NCI-H1092 (cell line): ENCODE measurements at regions not wholly inside any gene's neighbourhood (a gene's known extent, or its start where the extent isn't known, plus 50 kb on each side); places are given as distances from the start of the nearest gene placed in this dataset.
A peak's percentile ranks its signal among the peaks of the same experiment; 100 is the strongest.
"Not testable (repeated sequence)": the region's sequence is repeated elsewhere in the genome, so short reads cannot be mapped to it uniquely, and the experiment has no call there.

Source experiments
- DNase-seq: peaks from one replicate; lab custom pipeline; 2025; lab: John Stamatoyannopoulos, UW

GRCh38 chr16:14002416-14002990, 68.6 kb upstream of the MRTFB start:
- no peak for DNase-seq

DNA sequence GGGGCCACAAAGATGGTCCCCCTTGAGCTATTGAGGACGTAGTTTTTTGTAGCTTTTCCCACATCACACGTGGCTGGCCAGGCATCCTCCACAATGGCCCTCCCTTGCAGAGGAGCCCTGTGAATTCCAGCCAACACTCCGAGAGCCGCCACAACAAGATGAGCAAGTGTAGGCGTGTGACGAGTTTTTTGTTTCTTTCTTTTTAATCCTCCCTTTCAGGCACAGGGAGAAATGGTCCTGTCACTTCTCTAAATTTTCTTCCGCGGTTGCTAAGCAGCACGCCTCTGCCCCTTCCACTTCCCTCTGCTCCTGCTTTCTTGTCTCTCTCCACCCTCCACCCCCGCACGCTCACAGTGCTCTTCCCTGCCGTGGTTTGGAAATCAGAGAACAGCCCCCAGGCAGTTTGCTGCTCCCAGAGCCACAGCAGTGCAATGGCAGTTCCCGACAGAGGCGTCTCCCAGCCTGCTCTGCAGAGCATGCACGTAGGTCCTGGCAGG, 68.0 kb upstream of the MRTFB start:
- no peak for DNase-seq

DNA sequence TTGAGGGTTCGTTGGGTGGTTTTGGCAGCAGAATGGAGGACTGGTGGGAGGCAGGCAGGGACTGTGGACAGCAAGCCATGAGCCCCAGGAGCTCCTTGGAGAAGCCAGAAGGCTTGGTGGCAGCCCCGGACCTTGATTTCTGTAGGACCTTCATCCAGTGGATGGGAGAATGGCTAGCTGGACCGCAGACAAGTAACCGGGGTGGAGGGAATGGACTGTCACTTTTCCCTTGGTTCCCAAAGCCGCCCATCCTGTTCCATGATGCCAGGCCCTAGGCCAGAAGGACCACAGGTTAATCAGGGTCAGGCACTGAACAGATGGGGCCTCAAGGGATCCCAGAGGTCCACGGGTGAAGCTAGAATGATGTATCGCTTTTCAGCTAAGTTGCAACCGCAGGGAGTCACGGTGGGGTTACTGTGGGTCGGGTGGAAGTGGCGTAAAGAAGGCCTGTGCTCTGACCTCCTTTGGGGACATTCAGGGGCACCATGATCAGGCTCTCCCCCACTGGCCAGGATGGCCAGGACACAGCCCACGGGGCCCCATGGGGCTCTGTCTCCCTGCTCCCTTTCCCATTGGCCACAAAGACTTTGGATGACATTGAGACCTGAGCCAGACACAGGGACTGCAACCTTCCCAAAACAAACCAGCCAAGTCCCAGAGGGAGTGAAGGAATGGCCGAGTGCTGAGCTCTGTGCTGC, 66.9 kb upstream of the MRTFB start:
- no peak for DNase-seq

DNA sequence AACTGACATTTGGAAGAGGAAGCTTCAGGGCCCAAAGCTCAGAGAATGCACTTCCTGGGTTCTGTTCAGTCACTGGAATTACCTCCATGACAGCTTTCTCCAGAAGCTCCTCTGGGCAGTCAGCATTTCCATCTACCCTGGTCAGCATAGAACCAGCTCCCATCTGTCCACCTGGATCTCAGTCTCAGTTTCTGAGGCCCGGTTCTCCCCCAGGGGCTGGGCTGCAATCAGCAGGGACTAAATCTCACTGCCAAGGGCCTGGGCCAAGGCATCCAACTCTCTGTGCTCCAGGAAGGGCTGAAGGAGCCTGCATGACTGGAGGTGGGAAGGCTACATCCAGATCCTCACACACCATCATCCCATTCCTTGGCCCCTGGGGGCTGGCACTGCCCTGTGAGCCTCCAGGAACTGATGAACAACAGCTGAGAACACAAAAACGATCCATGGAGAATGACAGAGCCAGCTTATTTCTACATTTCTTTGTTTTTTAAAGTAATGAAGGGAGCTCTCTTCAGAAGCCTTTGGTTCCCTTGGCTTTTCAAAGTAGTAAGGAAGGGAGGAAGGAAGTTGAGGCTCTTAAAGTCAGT, 66.3 kb upstream of the MRTFB start:
- no peak for DNase-seq

GRCh38 chr16:14005335-14005734, 65.8 kb upstream of the MRTFB start:
- DNase-seq = no peak

DNA sequence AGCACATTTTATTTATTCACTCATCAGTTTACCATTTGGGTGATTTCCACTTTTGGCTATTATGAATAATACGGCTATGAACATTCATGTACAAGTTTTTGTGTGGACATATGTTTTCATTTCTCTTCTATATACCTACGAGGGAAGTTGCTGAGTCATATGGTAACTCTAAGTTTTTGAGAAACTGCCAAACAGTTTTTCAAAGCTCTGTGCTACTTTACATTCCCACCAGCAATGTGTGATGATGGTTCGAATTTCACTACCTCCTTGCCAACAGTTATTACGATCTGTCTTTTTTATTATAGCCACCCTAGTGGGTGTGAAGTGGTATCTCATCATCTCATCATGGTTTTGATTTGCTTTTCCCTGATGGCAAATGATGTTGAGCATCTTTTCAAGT, 63.7 kb upstream of the MRTFB start:
- peak; percentile 44 for DNase-seq

- DNase-seq = no peak
Measured at GRCh38 chr16:14011001-14011400, 60.1 kb upstream of the MRTFB start.

DNA sequence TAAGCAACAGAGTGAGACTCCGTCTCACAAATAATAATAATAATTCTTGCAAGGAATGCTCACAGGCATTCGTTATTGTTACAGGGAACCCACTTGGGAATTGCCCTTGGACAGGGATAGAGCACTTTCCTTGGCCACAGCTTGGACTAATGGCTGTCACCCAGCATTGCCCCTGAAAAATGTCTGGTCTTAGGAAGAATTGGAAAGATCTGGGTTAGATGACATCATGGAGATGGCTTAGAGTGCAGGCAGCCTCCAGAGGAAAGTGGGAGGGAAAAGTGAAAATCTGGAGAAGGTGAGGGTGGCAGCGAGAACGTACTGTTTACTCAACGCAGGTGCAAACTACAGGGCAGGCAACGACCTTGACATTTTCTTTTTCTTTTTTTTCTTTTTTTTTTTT, 59.3 kb upstream of the MRTFB start:
- no peak for DNase-seq

GRCh38 chr16:14013145-14013570, 58.0 kb upstream of the MRTFB start:
- no peak for DNase-seq

DNA sequence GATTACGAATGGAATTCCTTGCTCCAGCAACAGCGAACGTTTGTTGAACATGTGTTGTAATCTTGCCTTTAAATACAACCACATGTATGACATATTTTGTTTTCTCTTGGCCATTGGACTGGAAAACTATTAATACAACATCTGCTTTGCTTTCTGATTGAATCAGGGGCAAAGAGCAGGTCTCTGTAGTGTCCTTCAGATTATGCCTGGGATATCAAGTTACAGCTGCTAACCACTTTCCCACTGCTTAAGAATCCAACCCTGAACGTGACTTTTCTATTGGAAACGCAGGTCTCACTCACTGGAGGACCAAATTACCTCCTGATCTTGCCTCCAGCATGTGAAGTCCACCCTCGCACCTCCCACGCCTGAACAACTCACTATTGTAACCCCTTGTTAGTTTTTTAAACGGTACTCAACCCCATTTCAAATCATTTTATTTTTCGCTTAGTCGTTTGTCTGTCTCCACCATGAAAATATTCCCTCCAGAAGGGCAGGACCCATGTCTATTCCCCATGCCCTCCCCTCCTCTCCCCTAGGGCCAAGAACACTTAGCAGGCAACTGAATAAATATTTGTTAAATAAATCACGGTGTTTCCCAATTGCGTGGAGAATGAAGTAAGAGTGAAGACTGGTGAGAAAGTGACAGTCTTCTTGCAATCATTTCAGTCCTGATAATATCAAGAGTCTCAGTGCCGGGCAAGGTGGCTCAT, 57.4 kb upstream of the MRTFB start:
- DNase-seq = peak; percentile 34

GRCh38 chr16:14014284-14014625, 56.9 kb upstream of the MRTFB start:
- no peak for DNase-seq

DNA sequence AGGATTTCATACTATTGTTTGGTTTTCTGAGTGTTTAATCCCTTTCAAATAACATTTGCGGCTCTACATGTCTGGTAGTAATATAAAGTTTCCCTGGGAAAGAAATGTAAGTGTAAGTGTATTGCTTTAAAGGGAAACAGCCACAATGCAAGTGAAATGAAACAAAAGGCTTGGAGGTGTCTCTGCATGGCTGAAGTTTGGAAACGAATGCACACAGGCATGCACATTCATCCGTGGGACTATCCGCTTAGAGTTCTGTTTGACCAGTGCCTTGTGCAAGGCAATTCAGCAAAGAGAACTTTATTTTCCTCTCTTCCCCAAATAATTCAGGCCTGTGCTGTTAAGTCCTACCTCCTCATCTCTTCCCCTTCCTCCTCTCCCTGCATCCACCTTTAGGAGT, 56.1 kb upstream of the MRTFB start:
- no peak for DNase-seq

DNA sequence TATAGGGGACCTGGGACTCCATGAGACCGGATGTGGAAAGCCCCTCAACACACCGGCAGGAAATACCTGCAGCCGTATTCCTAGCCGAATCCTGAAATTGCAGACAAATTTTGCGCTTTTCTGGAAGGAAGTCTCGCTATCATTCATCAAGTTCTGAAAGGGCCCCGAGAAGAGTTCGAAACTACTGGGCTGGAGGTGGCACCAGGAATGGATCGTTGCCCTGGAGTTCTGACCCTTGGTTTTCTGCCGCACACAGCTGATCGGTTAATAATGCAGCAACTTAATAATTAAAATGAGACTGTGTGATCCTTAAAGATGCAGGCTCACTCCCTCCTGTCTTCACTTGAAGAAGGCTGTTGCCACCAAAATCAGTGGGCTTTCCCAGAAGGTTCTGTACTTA, 55.7 kb upstream of the MRTFB start:
- no peak for DNase-seq

- no peak for DNase-seq
Measured at GRCh38 chr16:14015948-14016347, 55.2 kb upstream of the MRTFB start.

GRCh38 chr16:14016362-14016761, 54.8 kb upstream of the MRTFB start:
- DNase-seq = not testable (repeated sequence)

GRCh38 chr16:14017886-14018285, 53.2 kb upstream of the MRTFB start:
- DNase-seq = no peak

- DNase-seq = no peak
Measured at GRCh38 chr16:14018851-14019250, 52.3 kb upstream of the MRTFB start.

- DNase-seq = peak; percentile 3
Measured at GRCh38 chr16:14020141-14020540, 51.0 kb upstream of the MRTFB start.
